ENCODE measurements at regions not wholly inside any gene's neighbourhood (a gene's known extent, or its start where the extent isn't known, plus 50 kb on each side); places are given as distances from the start of the nearest gene placed in this dataset.

- H3K27ac ChIP-seq: no peak overlapping the region
- no peak overlapping the region for H3K4me3 ChIP-seq
- WGBS, 2 donors: 83 to 85% methylated on average over 4 of the region's 4 CpGs
- ATAC-seq (no peak), DNase-seq (no peak)
- H3K9me3 ChIP-seq: no peaks in the 10 kb centered on the region
- intact Hi-C loops (cut with DNase I): no loop called here
- no peaks in the 10 kb centered on the region for H3K27me3 ChIP-seq
- H3K4me1 ChIP-seq: peaks cover 20% of the 10 kb centered on the region
- no peaks in the 10 kb centered on the region for H3K36me3 ChIP-seq (replicated peaks in 1 of 2; ENCODE audit: insufficient read depth in 1 of 2, low read depth in 2 of 2)
- TF ChIP-seq CTCF (IDR thresholded peaks at IDR 0.05) (no peak), POLR2A (IDR thresholded peaks at IDR 0.05) (no peak)
Measured at GRCh38 chr12:46459111-46459510, 86.5 kb upstream of the SLC38A2 start.

GRCh38 chr12:46458500-46459102, 86.0 kb upstream of the SLC38A2 start:
- TF ChIP-seq CTCF (IDR thresholded peaks at IDR 0.05) (no peak), POLR2A (IDR thresholded peaks at IDR 0.05) (no peak)
- peaks cover 20% of the 10 kb centered on the region for H3K4me1 ChIP-seq
- intact Hi-C loops (cut with DNase I): no loop called here
- ATAC-seq (no peak), DNase-seq (no peak)
- H3K9me3 ChIP-seq: no peaks in the 10 kb centered on the region
- 68 to 97% methylated on average over 3 of the region's 3 CpGs for WGBS, 2 donors
- H3K27ac ChIP-seq: no peak overlapping the region
- H3K27me3 ChIP-seq: no peaks in the 10 kb centered on the region
- H3K36me3 ChIP-seq (replicated peaks in 1 of 2; ENCODE audit: insufficient read depth in 1 of 2, low read depth in 2 of 2): no peaks in the 10 kb centered on the region
- no peak overlapping the region for H3K4me3 ChIP-seq

- no peak overlapping the region for H3K4me3 ChIP-seq
- no peaks in the 10 kb centered on the region for H3K27me3 ChIP-seq
- H3K9me3 ChIP-seq: no peaks in the 10 kb centered on the region
- TF ChIP-seq CTCF (IDR thresholded peaks at IDR 0.05) (no peak), POLR2A (IDR thresholded peaks at IDR 0.05) (no peak)
- H3K36me3 ChIP-seq (replicated peaks in 1 of 2; ENCODE audit: insufficient read depth in 1 of 2, low read depth in 2 of 2): no peaks in the 10 kb centered on the region
- ATAC-seq (no peak), DNase-seq (no peak)
- H3K27ac ChIP-seq: no peak overlapping the region
- H3K4me1 ChIP-seq: peaks cover 20% of the 10 kb centered on the region
- intact Hi-C loops (cut with DNase I): no loop called here
- WGBS, 2 donors: 94 to 99% methylated on average over 2 of the region's 2 CpGs
Measured at GRCh38 chr12:46457958-46458357, 85.4 kb upstream of the SLC38A2 start.

- no peak for DNase-seq
- TF ChIP-seq POLR2A (IDR thresholded peaks at IDR 0.05) (no peak), CTCF (IDR thresholded peaks at IDR 0.05) (no peak)
Measured at GRCh38 chr12:46456356-46457334, 84.1 kb upstream of the SLC38A2 start.

More at GRCh38 chr12:46456356-46457334, 84.1 kb upstream of the SLC38A2 start:
- intact Hi-C loops (cut with DNase I): no loop called here
- Histone ChIP-seq H3K27ac (peak overlapping the region; percentile 26 to 70 (median 52)), H3K4me3 (no peak overlapping the region), H3K36me3 (replicated peaks in 1 of 2; ENCODE audit: insufficient read depth in 1 of 2, low read depth in 2 of 2) (no peaks in the 10 kb centered on the region), H3K27me3 (no peaks in the 10 kb centered on the region), H3K4me1 (peaks cover 20% of the 10 kb centered on the region), H3K9me3 (no peaks in the 10 kb centered on the region)
- 58 to 65% methylated on average over 5 of the region's 5 CpGs for WGBS, 2 donors
- ATAC-seq: no peak

Measured in body of pancreas (tissue), 4 donors.